ENCODE measurements at regions not wholly inside any gene's neighbourhood (a gene's known extent, or its start where the extent isn't known, plus 50 kb on each side); places are given as distances from the start of the nearest gene placed in this dataset.

GRCh38 chr7:46170021-46170420, 248.9 kb upstream of the IGFBP3 start:
- Histone ChIP-seq H2BK120ac (replicated peaks; ENCODE audit: low read depth, low read length) (no peak overlapping the region), H3K4ac (replicated peaks; ENCODE audit: insufficient read length, low read depth, low read length) (no peak overlapping the region), H3K27me3 (replicated peaks in 1 of 4; ENCODE audit: control insufficient read depth in 3 of 4, extremely low read depth in 1 of 4, insufficient read depth in 3 of 4, low read length in 3 of 4) (no peaks in the 10 kb centered on the region), H4K8ac (ENCODE audit: extremely low read depth, insufficient read depth, low read length) (no peak overlapping the region), H3K27ac (ENCODE audit: low read depth, low read length) (no peak overlapping the region), H3K23ac (ENCODE audit: insufficient read length) (no peak overlapping the region), H2AFZ (ENCODE audit: low read length) (no peak overlapping the region), H4K20me1 (replicated peaks in 1 of 2; ENCODE audit: control insufficient read depth in 1 of 2, insufficient read depth in 2 of 2, low read length in 2 of 2) (no peaks in the 10 kb centered on the region), H3K9me3 (ENCODE audit: insufficient read depth in 2 of 2, low read depth in 1 of 2, low read length in 1 of 2) (no peaks in the 10 kb centered on the region), H3K79me1 (ENCODE audit: low read depth, low read length) (no peaks in the 10 kb centered on the region), H4K5ac (ENCODE audit: insufficient read length, low read depth, low read length) (no peak overlapping the region), H2BK5ac (ENCODE audit: low read depth, low read length) (no peak overlapping the region), H3K4me1 (replicated peaks in 1 of 4; ENCODE audit: control insufficient read depth in 3 of 4, insufficient read depth in 4 of 4, low read length in 3 of 4) (no peaks in the 10 kb centered on the region), H3K4me3 (ENCODE audit: extremely low read depth in 1 of 4, insufficient read depth in 2 of 4, low read depth in 3 of 4, low read length in 4 of 4) (no peak overlapping the region), H3K4me2 (ENCODE audit: insufficient read depth in 1 of 2, low read depth in 2 of 2, low read length in 2 of 2) (no peak overlapping the region), H2BK15ac (ENCODE audit: low read length) (no peak overlapping the region), H3K18ac (ENCODE audit: extremely low read depth, low read length) (no peak overlapping the region), H2BK12ac (ENCODE audit: low read depth, low read length) (no peak overlapping the region), H3K14ac (ENCODE audit: insufficient read length) (no peak overlapping the region), H4K91ac (replicated peaks; ENCODE audit: insufficient read length, low read length) (no peak overlapping the region), H3K79me2 (ENCODE audit: control insufficient read depth in 1 of 2, insufficient read depth in 2 of 2, low read length in 2 of 2) (no peaks in the 10 kb centered on the region), H3K36me3 (ENCODE audit: control insufficient read depth in 2 of 4, insufficient read depth in 4 of 4, low read length in 3 of 4) (no peaks in the 10 kb centered on the region), H2AK5ac (ENCODE audit: low read depth, low read length) (no peak overlapping the region), H2BK20ac (ENCODE audit: low read length) (no peak overlapping the region), H3K9ac (replicated peaks in 1 of 4; ENCODE audit: extremely low read depth in 1 of 4, low read depth in 3 of 4, low read length in 3 of 4) (no peak overlapping the region), H3K23me2 (ENCODE audit: low read depth, low read length) (no peaks in the 10 kb centered on the region), H3K56ac (replicated peaks; ENCODE audit: insufficient read length, low read depth, low read length) (no peak overlapping the region)
- POLR2A ChIA-PET (ENCODE audit: partially characterized antibody): no interaction called here
- TF ChIP-seq CHD1 (IDR thresholded peaks at IDR 0.05; ENCODE audit: low read depth, low read length): no peak
- TF ChIP-seq, protein P1, sequence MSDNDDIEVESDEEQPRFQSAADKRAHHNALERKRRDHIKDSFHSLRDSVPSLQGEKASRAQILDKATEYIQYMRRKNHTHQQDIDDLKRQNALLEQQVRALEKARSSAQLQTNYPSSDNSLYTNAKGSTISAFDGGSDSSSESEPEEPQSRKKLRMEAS (IDR thresholded peaks at IDR 0.05): no peak
- TF ChIP-seq, protein P2, sequence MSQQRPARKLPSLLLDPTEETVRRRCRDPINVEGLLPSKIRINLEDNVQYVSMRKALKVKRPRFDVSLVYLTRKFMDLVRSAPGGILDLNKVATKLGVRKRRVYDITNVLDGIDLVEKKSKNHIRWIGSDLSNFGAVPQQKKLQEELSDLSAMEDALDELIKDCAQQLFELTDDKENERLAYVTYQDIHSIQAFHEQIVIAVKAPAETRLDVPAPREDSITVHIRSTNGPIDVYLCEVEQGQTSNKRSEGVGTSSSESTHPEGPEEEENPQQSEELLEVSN (IDR thresholded peaks at IDR 0.05): no peak
- TF ChIP-seq RBBP5 (IDR thresholded peaks at IDR 0.05; ENCODE audit: borderline replicate concordance, low read depth, low read length): no peak
- TF ChIP-seq FOSL1 (IDR thresholded peaks at IDR 0.05; ENCODE audit: insufficient read depth, low read depth, low read length): no peak
- TF ChIP-seq BCL11A (IDR thresholded peaks at IDR 0.05; ENCODE audit: low read depth in 2 of 2, low read length in 2 of 2): no peak
- no peak for TF ChIP-seq BRCA1 (IDR thresholded peaks at IDR 0.05; ENCODE audit: low read depth, low read length)
- TF ChIP-seq GABPA (IDR thresholded peaks at IDR 0.05; ENCODE audit: borderline replicate concordance, insufficient read depth, low read length): no peak
- TF ChIP-seq POLR2AphosphoS5 (IDR thresholded peaks at IDR 0.05; ENCODE audit: low read depth, low read length): no peak
- TF ChIP-seq SIN3A (conservative IDR thresholded peaks at IDR 0.05 in 1 of 2, IDR thresholded peaks at IDR 0.05 in 1 of 2; ENCODE audit: low read depth in 1 of 2, low read length in 2 of 2): no peak
- no peak for TF ChIP-seq TAF1 (IDR thresholded peaks at IDR 0.05; ENCODE audit: low read depth, low read length)
- TF ChIP-seq POU5F1 (IDR thresholded peaks at IDR 0.05; ENCODE audit: low read depth, low read length): no peak
- no peak for TF ChIP-seq KDM4A (IDR thresholded peaks at IDR 0.05; ENCODE audit: low read depth, low read length, severe bottlenecking)
- TF ChIP-seq POLR2A (IDR thresholded peaks at IDR 0.05; ENCODE audit: control extremely low read depth in 1 of 2, low read depth in 2 of 2, low read length in 2 of 2): no peak
- CTCF ChIA-PET (ENCODE audit: partially characterized antibody): interaction anchor here (0.7 kb wide), 1 partner anchor 13 kb away, joined by 3 read pairs; no protein-coding TSS in a partner anchor
- FAIRE-seq (no peak), DNase-seq (ENCODE audit: low read depth in 1 of 2, low spot score in 2 of 2) (no peak)
- WGBS, 2 experiments (ENCODE audit: extremely low coverage in 1 of 2, insufficient coverage in 1 of 2, insufficient read length in 1 of 2, insufficient replicate concordance in 2 of 2, low coverage in 1 of 2, low lambda C conversion rate in 2 of 2, missing lambda C conversion rate in 1 of 2): 90% methylated on average over 6 of the region's 6 CpGs; no CpG with 5 or more reads in 1 of the 2 experiments

Measured in H1 (cell line).